ENCODE measurements at regions not wholly inside any gene's neighbourhood (a gene's known extent, or its start where the extent isn't known, plus 50 kb on each side); places are given as distances from the start of the nearest gene placed in this dataset.

DNA sequence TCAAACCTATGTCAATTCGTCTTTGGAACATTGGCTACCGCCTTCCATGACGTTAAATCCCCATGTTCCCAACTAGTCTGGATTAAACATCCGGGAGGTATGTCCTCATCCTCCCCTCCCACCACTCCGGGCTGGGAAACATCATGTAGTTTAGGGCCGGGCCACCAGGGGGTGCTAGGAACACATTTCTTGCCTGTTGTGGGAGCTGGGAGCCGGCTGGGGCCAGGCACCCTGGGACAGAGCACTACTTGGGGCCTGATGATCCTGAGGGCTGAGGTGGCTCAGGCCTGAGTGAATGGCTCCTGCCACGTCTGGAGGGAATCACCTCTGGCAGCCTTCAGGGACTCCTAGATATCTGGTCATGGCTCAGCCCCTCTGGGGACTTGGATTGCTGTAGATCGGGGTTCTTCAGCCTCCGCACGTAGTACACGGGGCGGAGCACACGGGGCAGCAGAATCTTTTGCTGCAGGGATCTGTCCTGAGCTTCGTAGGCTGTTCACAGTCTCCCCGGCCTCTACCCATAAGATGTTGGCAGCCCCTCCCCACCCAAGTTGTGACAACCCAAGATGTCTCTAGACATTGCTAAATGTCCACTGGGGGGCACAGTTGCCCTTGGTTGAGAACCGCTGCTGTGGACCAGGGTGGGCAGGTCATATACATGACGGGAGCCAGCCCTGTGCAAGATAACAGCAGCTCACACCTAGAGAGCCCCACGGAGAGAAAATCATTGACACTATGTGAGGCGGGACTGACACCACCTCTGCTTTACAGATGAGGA is 141.2 kb upstream of the ZNF716 start:
- H3K4me1 ChIP-seq (ENCODE audit: insufficient read depth, low read length, poor library complexity, severe bottlenecking): no peaks in the 10 kb centered on the region
- H3K27ac ChIP-seq (ENCODE audit: low read depth, low read length, poor library complexity, severe bottlenecking): no peak overlapping the region
- H3K9me3 ChIP-seq (ENCODE audit: low read length): no peaks in the 10 kb centered on the region
- intact Hi-C loops (cut with micrococcal nuclease; ENCODE audit: unreplicated experiment): no loop called here
- H3K9me2 ChIP-seq (ENCODE audit: insufficient read depth, low read length): no peaks in the 10 kb centered on the region
- no peak overlapping the region for H2AFZ ChIP-seq (ENCODE audit: low read length)
- H3K36me3 ChIP-seq (ENCODE audit: insufficient read depth, low read length): no peaks in the 10 kb centered on the region
- H3K4me2 ChIP-seq (ENCODE audit: low read length): no peak overlapping the region
- BruUV-seq (replicated peaks): no TSS peak
- no peaks in the 10 kb centered on the region for H4K20me1 ChIP-seq (ENCODE audit: insufficient read depth, low read length)
- ChIA-PET CTCF (ENCODE audit: unreplicated experiment) (no interaction called here), POLR2A (interaction anchor here (0.6 kb wide), 1 partner anchor 947 kb away, joined by 8 read pairs; no protein-coding TSS in a partner anchor)
- DNase-seq (ENCODE audit: low spot score): peak; percentile 1
- TF ChIP-seq, protein P1, sequence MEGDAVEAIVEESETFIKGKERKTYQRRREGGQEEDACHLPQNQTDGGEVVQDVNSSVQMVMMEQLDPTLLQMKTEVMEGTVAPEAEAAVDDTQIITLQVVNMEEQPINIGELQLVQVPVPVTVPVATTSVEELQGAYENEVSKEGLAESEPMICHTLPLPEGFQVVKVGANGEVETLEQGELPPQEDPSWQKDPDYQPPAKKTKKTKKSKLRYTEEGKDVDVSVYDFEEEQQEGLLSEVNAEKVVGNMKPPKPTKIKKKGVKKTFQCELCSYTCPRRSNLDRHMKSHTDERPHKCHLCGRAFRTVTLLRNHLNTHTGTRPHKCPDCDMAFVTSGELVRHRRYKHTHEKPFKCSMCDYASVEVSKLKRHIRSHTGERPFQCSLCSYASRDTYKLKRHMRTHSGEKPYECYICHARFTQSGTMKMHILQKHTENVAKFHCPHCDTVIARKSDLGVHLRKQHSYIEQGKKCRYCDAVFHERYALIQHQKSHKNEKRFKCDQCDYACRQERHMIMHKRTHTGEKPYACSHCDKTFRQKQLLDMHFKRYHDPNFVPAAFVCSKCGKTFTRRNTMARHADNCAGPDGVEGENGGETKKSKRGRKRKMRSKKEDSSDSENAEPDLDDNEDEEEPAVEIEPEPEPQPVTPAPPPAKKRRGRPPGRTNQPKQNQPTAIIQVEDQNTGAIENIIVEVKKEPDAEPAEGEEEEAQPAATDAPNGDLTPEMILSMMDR (conservative IDR thresholded peaks at IDR 0.05; ENCODE audit: low read length): peak; percentile 68
- TF ChIP-seq EZH2phosphoT487 (IDR thresholded peaks at IDR 0.05; ENCODE audit: borderline replicate concordance, low read depth, low read length): no peak
- no peak overlapping the region for H3K4me3 ChIP-seq (ENCODE audit: low read depth, low read length, poor library complexity, severe bottlenecking)
- H3K79me2 ChIP-seq (ENCODE audit: insufficient read depth, low read depth, low read length): no peaks in the 10 kb centered on the region

DNA sequence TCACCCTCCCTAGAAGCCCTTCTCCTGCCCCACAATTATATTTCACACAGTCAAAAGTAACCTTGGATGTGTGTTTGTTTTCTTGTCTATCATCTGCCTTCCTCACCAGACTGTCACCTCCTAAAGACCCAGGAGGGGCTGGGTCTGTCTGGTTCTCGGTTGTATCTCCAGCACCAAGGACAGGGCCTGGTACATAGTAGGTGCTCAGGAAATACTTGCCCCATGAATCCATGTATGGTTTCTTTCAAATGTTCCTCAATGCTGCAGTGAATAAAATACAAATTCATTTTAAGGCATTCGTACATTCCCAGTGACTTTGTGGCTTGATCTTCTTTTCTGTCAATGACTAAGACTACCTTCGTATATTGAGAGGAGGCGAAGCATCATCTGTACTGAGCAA is 122.9 kb upstream of the ZNF716 start:
- CTCF ChIA-PET (ENCODE audit: unreplicated experiment): no interaction called here
- no peaks in the 10 kb centered on the region for H3K4me1 ChIP-seq (ENCODE audit: insufficient read depth, low read length, poor library complexity, severe bottlenecking)

DNA sequence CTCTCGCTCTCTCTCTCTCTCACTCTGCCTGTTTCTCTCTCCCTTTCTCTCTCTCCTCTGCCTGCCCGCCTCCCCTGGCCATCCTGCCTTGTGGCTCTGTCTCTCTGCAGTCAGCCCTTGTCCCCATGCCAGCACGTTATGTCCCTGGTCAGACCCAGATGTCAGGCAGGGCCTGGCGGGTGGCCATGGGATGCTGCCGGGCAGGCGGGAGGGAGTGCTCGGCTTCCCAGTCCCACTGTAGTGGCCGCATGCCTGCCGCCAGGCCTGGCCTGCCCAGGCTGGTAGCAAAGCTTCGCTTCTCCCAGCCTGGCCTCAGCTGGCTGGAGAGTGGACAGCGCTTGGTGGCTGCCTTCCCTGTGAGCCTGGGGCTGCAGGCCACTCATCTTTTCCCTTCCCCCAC is 121.5 kb upstream of the ZNF716 start:
- TF ChIP-seq EZH2phosphoT487 (IDR thresholded peaks at IDR 0.05; ENCODE audit: borderline replicate concordance, low read depth, low read length): no peak
- no peak for DNase-seq (ENCODE audit: low spot score)
- CTCF ChIA-PET (ENCODE audit: unreplicated experiment): no interaction called here

More for the DNA sequence above, 122.9 kb upstream of the ZNF716 start:
- H2AFZ ChIP-seq (ENCODE audit: low read length): no peak overlapping the region
- POLR2A ChIA-PET: no interaction called here
- H3K4me3 ChIP-seq (ENCODE audit: low read depth, low read length, poor library complexity, severe bottlenecking): no peak overlapping the region
- no peaks in the 10 kb centered on the region for H4K20me1 ChIP-seq (ENCODE audit: insufficient read depth, low read length)
- H3K79me2 ChIP-seq (ENCODE audit: insufficient read depth, low read depth, low read length): no peaks in the 10 kb centered on the region
- no peak for DNase-seq (ENCODE audit: low spot score)
- TF ChIP-seq EZH2phosphoT487 (IDR thresholded peaks at IDR 0.05; ENCODE audit: borderline replicate concordance, low read depth, low read length): no peak
- TF ChIP-seq, protein P1 (conservative IDR thresholded peaks at IDR 0.05; ENCODE audit: low read length): no peak
- no peak overlapping the region for H3K27ac ChIP-seq (ENCODE audit: low read depth, low read length, poor library complexity, severe bottlenecking)
- BruUV-seq (replicated peaks): no TSS peak
- intact Hi-C loops (cut with micrococcal nuclease; ENCODE audit: unreplicated experiment): no loop called here
- no peak overlapping the region for H3K4me2 ChIP-seq (ENCODE audit: low read length)
- H3K9me3 ChIP-seq (ENCODE audit: low read length): no peaks in the 10 kb centered on the region
- no peaks in the 10 kb centered on the region for H3K9me2 ChIP-seq (ENCODE audit: insufficient read depth, low read length)
- H3K36me3 ChIP-seq (ENCODE audit: insufficient read depth, low read length): no peaks in the 10 kb centered on the region

More for the DNA sequence above, 121.5 kb upstream of the ZNF716 start:
- POLR2A ChIA-PET: no interaction called here
- H2AFZ ChIP-seq (ENCODE audit: low read length): no peak overlapping the region
- BruUV-seq (replicated peaks): no TSS peak
- H3K4me2 ChIP-seq (ENCODE audit: low read length): no peak overlapping the region
- no peaks in the 10 kb centered on the region for H3K4me1 ChIP-seq (ENCODE audit: insufficient read depth, low read length, poor library complexity, severe bottlenecking)
- H3K9me3 ChIP-seq (ENCODE audit: low read length): no peaks in the 10 kb centered on the region
- H4K20me1 ChIP-seq (ENCODE audit: insufficient read depth, low read length): no peaks in the 10 kb centered on the region
- H3K4me3 ChIP-seq (ENCODE audit: low read depth, low read length, poor library complexity, severe bottlenecking): no peak overlapping the region
- intact Hi-C loops (cut with micrococcal nuclease; ENCODE audit: unreplicated experiment): no loop called here
- H3K9me2 ChIP-seq (ENCODE audit: insufficient read depth, low read length): no peaks in the 10 kb centered on the region
- H3K79me2 ChIP-seq (ENCODE audit: insufficient read depth, low read depth, low read length): no peaks in the 10 kb centered on the region
- no peaks in the 10 kb centered on the region for H3K36me3 ChIP-seq (ENCODE audit: insufficient read depth, low read length)
- H3K27ac ChIP-seq (ENCODE audit: low read depth, low read length, poor library complexity, severe bottlenecking): no peak overlapping the region

All from OCI-LY7 (cell line).